ELR (cell line): ENCODE measurements at regions not wholly inside any gene's neighbourhood (a gene's known extent, or its start where the extent isn't known, plus 50 kb on each side); places are given as distances from the start of the nearest gene placed in this dataset.
"Not testable (repeated sequence)": the region's sequence is repeated elsewhere in the genome, so short reads cannot be mapped to it uniquely, and the experiment has no call there.

Experiments
- DNase-seq: peaks from one replicate; pipeline ENCODE4 v3.0.0-alpha.2; 2015; ENCODE audit warnings: low read depth

DNA sequence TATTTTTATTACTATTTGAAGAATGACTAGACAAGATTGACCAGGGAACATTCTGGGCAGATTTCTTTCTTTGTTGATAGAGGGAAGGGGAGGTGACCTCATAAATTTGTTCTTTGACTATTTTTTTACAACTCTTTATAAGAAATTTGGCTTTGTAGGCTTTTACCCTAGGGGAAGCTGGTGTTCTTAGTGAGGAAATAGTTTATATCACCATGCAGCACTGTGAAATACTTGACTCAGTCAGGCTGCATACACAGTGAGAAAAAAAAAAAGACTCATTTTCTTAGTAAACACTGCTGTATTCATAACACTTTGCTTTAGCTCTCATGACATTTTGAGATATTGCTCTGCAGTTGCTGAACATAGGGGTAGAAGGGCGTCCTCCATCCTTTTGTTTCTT is 336.6 kb upstream of the PIK3R1 start:
- no peak for DNase-seq

DNA sequence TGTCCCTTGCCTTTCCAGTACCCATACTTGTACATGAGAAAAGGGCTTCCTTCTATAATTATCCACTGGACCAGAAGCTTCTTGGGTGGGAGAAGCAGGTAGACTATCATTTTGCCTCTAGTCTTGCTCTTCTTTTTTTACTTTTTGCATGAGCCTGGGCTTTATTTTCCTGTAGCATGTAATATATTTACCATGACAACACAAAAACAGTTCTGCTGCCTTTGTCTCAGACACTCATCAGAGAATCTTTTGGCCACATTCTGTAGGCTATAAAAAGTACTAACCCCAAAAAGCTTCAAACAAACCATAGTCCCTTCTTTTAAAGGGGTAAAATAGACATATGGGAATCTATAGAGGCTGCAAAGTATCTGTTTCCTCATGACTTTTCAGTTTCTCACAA is 339.2 kb upstream of the PIK3R1 start:
- DNase-seq = no peak

DNA sequence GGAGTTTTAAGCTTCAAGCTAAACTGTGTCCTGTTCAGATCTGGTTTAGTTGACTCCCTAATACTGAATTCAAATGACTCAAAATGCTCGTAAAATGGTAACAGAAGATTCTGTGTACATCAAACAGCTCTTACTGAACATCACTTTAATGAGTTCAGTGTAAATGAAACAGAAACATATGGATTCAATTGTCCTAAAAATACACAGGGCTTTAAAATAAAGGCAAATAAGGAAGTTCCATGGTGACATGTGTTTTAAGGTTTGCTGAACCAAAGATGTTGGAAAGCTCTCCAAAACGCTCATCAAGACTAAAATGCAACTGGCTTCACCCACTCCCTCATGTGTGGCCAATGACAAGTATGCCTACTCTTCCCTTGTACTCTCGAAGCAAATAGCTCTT is 340.0 kb upstream of the PIK3R1 start:
- DNase-seq = no peak

DNA sequence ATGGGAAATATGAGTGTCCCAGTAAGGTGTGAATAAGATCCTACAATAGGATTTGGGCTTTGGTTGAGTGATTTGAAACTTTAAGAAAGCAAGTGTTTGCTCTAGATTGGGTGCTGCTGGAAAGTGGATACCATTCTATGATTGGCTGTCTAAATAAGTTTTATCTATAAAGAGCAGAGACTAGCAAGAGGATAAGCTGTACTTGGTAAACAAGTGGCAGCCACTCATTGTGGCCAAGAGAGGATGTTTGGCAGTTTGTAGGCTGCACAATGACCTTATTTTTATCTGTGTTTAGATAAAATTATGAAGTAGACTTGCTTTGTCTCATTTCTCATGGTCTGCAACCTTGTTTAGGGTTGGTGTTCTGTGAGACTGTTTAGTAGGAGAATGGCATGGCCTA is 341.6 kb upstream of the PIK3R1 start:
- DNase-seq = no peak

DNA sequence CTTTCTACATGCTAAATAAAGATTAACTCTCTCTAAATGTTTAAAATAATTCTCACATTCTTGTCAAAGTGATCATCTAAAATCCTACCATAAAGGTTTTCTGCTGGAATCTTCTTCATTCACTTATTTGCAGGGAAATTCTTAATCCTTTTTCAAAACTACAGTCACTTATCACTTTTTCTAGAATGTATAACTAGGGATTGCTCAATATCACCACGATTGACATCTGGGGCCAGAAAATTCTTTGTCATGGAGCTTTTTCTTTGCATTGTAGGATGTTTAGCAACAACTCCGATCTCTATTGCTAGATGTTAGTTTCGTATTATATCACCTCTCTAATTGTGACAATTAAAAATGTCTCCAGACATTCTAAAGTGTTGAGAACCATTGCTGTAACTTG is 344.9 kb upstream of the PIK3R1 start:
- no peak for DNase-seq

DNA sequence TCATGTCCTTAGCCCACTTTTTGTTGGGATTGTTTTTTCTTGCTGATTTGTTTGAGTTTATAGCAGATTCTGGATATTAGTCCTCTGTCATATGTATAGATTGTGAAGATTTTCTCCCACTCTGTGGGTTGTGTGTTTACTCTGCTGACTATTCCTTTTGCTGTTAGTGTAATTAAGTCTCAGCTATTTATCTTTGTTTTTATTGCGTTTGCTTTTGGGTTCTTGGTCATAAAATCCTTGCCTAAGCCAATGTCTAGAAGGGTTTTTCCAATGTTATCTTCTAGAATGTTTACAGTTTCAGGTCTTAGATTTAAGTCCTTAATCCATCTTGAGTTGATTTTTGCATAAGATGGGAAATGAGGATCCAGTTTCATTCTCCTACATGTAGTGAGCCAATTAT is 351.2 kb upstream of the PIK3R1 start:
- DNase-seq = not testable (repeated sequence)

DNA sequence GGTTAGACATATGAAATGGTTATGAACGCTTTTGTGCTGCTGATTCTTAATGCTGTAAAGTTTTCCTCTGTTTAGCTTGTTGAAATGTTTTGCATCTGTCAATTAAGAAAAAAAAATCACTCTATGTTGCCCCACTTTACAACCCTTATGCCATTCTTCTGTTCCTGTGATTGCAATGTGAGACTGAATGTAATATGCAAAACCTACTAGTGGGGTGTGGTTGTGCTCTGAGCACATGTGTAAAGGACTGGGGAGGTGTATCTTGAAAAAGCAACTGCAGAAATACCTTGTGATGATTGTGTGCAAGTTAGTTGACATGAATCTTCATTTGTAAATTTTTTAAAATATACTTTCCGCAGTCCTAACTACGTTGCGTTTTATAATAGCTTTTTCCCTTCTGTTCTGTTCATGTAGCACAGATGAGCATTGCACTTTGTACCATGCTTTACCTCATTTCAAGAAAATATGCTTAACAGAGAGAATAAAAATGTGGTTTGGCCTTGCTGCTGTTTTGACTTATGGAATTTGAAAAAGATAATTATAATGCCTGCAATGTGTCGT is 357.0 kb upstream of the PIK3R1 start:
- DNase-seq = no peak

DNA sequence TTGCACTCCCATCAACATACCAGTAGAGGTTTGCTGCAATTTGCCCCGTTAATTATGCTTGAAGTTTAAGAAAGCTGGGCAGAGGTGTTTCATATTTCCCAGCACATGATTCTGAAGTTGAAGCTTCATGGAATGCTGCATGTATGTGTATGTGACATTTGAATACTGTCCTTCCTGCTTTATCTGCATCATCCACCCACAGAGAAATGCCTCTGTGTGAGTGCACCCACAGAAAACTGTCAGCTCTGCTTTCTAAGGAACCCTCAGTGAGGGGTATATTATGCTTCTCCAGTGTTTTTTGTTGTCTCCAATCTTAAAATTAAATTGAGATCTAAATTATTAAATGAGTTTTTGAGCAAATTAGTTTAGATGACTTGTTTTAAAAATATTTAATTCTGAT is 358.1 kb upstream of the PIK3R1 start:
- no peak for DNase-seq

DNA sequence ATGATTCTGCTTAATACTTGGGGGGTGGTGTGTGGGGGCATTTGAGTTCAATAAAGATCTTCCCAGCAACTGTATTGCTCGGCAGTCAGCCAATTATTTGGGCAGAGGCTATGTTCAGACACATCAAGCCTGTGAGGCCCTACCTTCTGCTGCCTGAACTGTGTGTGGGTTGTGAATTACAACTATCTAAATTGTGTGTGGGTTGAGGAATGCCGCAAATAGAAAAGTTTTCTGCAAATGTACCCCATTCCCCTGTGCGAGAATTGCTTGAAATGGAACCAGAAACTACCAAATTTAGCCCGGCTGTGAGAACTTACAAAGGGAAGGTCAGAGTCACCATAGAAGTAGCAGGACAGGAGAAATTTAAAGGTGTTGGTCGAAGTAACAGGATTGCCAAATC is 360.0 kb upstream of the PIK3R1 start:
- DNase-seq = no peak

DNA sequence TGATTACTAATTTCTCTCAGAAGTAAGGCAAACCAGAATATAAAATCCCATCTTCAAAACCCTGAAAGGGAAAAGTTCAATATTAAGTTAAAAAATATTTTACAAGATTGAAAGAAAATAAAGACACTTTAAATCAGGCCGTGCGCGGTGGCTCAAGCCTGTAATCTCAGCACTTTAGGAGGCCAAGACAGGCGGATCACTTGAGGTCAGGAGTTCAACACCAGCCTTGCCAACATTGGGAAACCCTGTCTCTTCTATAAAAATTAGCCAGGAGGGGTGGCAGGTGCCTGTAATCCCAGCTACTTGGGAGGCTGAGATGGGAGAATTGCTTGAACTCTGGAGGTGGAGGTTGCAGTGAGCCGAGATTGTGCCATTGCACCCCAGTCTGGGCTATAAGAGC is 364.6 kb upstream of the PIK3R1 start:
- DNase-seq = not testable (repeated sequence)

DNA sequence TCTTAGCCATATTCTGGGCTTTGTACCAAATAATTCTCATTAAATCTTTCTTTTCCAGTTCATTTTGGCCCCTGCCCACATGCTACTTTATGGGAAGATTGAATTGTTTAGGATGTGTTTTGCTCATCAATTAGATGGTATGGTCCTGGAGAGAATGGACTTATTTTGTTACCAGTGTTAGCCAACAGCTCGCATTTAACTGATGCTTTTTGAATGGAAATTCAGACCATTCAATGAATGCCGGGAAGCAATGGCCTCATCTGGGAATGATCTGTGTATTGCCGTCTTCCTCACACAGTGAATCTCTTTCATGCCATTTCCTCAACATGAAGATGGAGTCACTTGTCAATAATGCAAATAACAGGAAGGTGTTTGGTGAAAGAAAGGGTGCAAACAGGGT is 370.6 kb upstream of the PIK3R1 start:
- no peak for DNase-seq

DNA sequence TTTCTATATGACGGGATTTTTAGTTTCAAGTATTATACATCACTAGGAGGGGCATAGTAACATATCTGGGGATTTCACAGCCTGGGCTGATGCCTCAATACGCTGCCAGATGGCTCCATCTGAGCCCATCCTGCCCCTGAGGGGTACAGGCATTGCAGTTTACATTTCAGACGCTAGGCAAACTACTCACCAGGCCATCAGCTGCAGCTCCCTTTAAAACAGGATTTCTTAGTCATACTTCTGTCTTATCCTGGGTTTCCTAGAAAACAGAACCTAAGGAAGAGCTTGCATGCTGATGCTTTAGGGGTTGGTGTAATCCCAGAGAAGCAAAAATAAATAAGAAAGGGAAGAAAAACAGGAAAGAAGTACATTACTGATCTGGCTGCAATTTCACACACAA is 372.8 kb upstream of the PIK3R1 start:
- DNase-seq = peak; percentile 23

DNA sequence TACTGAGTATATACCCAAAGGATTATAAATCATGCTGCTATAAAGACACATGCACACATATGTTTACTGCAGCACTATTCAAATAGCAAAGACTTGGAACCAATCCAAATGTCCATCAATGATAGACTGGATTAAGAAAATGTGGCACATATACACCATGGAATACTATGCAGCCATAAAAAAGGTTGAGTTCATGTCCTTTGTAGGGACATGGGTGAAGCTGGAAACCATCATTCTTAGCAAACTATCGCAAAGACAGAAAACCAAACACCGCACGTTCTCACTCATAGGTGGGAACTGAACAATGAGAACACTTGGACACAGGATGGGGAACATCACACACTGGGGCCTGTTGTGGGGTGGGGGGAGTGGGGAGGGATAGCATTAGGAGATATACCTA is 378.3 kb upstream of the PIK3R1 start:
- DNase-seq = not testable (repeated sequence)

DNA sequence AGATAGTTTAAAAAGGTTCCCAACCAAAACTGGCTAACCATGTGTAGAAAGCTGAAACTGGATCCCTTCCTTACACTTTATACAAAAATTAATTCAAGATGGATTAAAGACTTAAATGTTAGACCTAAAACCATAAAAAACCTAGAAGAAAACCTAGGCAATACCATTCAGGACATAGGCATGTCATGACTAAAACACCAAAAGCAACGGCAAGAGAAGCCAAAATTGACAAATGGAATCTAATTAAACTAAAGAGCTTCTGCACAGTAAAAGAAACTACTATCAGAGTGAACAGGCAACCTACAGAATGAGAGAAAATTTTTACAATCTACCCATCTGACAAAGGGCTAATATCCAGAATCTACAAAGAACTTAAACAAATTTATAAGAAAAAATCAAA is 379.1 kb upstream of the PIK3R1 start:
- DNase-seq = not testable (repeated sequence)

DNA sequence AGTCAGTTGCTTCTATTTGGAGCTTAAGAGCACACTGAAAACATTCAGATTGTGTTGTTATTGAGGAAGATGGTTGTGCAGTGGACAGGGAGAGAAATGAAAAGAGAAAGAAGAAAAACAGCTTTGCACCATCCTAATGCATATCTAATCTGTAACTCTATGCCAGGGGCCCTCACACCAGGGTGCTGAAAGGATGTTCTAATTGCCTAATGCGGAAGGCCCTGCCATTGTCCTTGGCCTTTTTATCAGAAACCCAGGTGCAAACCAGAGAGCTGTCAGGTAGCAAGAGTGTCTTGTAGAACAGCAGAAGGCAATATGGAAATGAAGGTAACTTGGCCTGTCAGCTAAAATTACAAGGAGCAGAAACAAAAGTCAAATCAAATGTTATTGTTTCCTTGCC is 384.5 kb upstream of the PIK3R1 start:
- no peak for DNase-seq

DNA sequence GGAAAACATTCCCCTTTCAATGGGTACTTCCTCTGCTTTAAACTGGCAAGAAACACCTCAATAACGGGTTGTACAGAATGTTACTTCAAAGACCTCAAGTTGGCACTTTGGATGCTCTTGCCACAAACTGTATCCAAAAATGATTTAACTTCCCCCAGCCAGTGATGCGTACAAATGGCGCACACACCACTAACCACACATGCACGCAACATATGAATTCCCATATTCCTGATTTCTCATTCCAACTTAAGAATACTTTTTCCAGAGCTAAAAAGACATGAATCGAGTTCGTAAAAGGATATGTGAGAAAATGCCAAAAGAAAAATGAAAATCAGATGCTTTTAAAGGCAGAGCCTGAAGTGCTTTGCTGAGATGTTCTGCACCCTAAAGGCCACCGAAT is 388.0 kb upstream of the PIK3R1 start:
- no peak for DNase-seq

DNA sequence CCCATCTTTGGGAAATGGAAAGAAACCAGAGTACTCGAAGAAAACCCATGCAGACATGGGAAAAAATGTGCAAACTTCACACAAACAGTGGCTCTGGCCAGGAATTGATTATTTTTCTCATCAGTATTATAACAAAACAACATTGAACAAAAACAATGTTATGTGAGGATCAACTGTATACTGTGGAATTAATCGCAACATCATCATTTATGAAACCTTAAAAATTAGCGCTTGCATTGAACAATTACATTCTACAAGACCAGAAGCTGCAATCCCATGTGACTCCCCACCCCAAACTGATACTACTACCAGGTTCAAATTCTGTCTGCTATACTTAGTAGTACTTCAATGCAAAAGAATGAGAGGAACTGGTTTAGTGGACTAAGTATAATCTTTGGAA is 390.7 kb upstream of the PIK3R1 start:
- no peak for DNase-seq

DNA sequence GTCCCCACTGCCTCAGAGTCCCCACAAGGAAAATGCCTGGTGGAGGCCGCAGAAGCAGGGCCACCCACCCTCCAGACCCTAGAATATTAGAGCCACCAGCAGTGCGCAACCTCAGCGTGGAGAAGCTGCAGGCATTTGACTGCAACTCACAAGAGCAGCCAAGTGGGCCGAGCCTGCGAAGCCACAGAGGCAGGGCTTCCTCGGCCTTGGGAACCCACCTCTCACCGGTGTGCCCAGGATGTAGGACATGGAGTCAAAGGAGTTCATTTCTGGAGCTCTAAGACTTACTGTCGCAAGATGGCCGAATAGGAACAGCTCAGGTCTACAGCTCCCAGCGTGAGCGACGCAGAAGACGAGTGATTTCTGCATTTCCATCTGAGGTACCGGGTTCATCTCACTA is 397.9 kb upstream of the PIK3R1 start:
- DNase-seq = no peak

DNA sequence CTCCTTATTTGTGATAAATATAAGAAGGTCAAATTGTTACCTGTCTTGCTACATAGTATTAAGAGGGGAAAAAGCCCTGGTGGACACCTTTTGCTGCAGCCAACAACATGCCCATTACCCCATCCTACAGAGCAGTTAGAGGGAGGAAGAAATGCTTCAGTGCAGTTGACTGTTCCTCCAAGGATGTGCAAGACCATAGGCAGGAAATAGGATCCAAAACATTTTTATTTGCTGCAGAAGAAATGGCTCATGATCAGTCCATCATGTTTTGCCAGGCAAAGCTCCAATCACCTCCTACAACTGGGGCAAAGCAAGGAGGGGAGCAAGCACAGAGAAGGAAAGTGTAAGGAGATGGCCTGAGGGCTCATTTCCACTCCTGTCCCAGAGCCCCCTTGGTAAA is 399.1 kb upstream of the PIK3R1 start:
- no peak for DNase-seq

DNA sequence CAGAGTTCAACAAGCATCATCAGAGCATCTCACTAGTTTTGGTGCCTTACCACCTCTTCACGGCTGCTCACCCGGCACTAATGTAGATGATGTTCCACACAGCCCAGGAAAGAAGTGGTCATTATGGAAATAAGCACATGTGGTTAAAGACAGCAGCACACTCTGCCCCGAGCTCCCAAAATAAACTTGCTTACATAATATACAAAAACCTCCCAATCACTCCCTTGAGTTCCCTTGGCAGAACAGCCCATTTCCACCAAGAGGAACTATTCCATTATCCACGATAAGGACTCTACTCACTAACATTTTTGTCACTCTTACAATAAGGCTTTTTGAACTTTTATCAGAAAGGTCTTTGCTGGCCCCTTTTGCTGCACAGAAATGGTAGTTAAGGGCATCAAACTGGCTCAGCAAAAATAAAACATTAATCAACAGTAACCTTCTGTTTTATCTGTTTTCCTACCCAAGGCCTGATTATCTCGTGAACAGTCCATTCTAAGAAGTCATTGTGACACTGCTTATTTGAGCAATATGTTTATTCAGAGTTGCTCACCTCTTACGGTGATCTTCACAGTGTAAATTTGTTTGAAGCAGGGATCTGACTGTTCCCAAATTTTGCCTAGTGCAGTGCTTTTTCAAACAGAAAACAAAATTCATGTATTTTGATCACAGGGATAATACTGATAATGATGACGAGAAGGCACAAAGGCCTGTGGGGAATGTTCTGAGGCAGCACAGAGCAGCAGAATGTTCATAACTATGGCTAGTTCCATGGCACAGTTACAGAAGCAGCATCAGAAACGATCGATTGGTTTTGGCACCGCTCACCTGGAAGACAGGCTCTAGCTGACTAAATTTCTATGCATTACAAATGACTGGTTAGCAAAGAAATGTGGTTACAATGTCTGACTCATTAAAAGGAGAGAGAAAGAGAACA is 399.8 kb upstream of the PIK3R1 start:
- no peak for DNase-seq

DNA sequence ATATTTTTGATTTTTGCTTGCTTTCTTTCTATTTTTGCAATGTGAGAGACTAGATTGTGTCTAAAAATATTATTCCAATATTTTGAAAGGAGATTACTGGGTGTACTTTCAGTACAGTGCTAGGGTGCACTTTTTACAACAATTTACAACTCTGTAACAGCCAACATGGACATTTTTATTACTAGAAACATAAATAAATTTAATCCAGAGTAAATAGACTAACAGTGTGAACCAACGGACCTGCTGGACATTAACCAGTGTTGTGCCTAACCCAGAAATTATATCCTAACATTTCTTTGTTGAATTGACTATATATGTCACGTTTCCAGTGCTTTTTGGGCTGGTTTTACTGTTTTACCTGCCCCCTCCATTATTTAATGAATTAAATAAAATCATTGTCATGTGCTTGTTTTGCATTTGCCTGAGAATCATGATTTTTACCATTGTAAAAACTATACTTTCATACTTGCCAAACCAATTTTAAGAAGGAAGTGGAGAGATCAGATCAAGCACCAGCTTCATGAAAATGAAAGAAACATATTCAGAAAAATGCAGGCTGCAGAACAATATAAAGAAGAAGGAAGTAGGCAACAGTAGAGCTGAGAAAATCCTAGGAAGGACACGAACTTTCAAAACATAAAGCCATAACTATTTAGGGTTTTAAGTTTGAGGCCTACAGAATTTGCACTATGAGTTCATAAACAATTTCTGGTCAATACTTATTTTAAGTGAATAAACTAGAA is 400.8 kb upstream of the PIK3R1 start:
- DNase-seq = no peak

DNA sequence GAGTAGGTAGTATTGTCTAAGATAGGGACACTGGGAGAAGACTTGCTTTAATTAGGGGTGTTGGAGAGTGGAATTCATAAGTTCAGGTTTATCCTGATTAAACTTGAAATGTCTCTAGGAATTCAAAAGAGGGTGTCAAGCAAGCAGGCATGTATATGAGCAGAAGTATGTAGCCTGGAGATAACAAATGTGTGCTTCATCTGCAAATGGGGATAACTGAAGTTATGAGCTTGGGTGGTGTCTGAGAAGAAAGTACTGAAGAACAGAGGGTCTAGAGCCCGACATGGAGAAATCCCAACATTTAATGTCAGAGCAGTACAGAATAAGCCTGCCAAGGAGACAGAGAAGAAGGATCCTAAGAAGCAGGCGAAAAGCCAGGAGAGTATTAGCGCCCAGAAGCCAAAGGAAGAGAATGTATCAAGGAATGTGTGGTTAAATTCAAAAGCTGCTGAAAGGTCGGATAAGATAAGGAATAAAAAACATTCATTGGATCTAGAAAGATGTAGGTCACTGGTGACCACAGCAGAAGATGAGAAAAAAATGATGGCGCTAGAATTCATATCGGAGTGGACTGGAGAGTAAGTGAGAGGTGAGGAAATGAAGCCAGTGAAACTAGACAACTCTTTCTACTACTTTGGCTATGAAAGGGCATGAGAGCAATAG is 401.5 kb upstream of the PIK3R1 start:
- no peak for DNase-seq

DNA sequence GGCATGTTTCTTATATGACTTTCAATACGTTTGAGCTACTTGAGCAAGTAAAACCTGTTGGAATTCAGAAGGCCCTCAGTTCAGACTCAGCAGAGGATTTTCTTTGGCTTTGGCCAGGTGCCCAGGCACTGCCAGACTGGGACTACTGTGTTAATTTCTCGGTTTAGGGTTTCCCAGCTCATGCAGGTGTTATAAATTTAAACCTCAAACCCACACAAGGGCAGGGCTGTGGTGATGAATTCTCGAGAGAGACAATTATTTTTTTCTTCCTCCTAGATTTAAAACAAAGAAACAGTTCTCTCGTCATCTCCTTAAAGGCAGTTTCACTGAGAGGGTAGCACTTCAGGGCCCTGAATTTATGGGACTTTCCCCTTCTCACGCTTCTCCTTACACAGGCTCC is 406.0 kb upstream of the PIK3R1 start:
- DNase-seq = no peak
